ENCODE measurements at regions not wholly inside any gene's neighbourhood (a gene's known extent, or its start where the extent isn't known, plus 50 kb on each side); places are given as distances from the start of the nearest gene placed in this dataset.

- intact Hi-C loops (cut with micrococcal nuclease), result no loop called here
- Histone ChIP-seq H3K4me2 (replicated peaks; ENCODE audit: low read depth, low read length, poor library complexity, severe bottlenecking) (no peak overlapping the region), H3K79me2 (ENCODE audit: control insufficient read depth, insufficient read depth, low read length) (no peaks in the 10 kb centered on the region), H3K9me3 (ENCODE audit: control extremely low read depth in 1 of 3, control insufficient read depth in 2 of 3, insufficient read depth in 1 of 3, low read length in 2 of 3) (peaks cover 0 to 3% (median 0%) of the 10 kb centered on the region in 3 donors), H3K4me1 (ENCODE audit: control insufficient read depth in 2 of 2, insufficient read depth in 2 of 2, low read length in 2 of 2) (no peaks in the 10 kb centered on the region), H3K27me3 (replicated peaks in 1 of 4; ENCODE audit: control extremely low read depth in 1 of 4, control insufficient read depth in 3 of 4, insufficient read depth in 4 of 4, low read length in 3 of 4) (no peaks in the 10 kb centered on the region), H3K9ac (ENCODE audit: low read length) (no peak overlapping the region), H4K20me1 (ENCODE audit: control insufficient read depth, insufficient read depth, low read length, poor library complexity, severe bottlenecking) (no peaks in the 10 kb centered on the region), H2AFZ (ENCODE audit: insufficient read depth, low read depth, low read length, poor library complexity, severe bottlenecking) (no peak overlapping the region), H3K27ac (ENCODE audit: low read length in 2 of 2) (no peak overlapping the region), H3K36me3 (replicated peaks in 1 of 2; ENCODE audit: control extremely low read depth in 1 of 2, control insufficient read depth in 1 of 2, extremely low read depth in 1 of 2, insufficient read depth in 2 of 2, low read length in 1 of 2) (no peaks in the 10 kb centered on the region), H3K4me3 (ENCODE audit: control extremely low read depth in 1 of 5, extremely low read depth in 1 of 5, insufficient read depth in 1 of 5, low read depth in 2 of 5, low read length in 4 of 5) (no peak overlapping the region)
- POLR2A ChIA-PET, result no interaction called here
- H3K9me3 Mint-ChIP-seq (ENCODE audit: insufficient read depth), result peaks cover 2% of the 10 kb centered on the region
- peaks cover 11% of the 10 kb centered on the region for H3K27me3 Mint-ChIP-seq
- H3K27ac Mint-ChIP-seq, result no peak overlapping the region
- no peak for TF ChIP-seq EZH2 (IDR thresholded peaks at IDR 0.05; ENCODE audit: borderline replicate concordance, insufficient read depth, low read depth, low read length, poor library complexity, severe bottlenecking)
- TF ChIP-seq CTCF (IDR thresholded peaks at IDR 0.05), result no peak
- WGBS (ENCODE audit: insufficient coverage), result 80% methylated on average over 1 of the region's 3 CpGs
- no peak overlapping the region for H3K4me3 Mint-ChIP-seq
- CTCF ChIA-PET, result interaction anchor here (0.6 kb wide), 1 partner anchor 295 kb away, joined by 3 read pairs; no protein-coding TSS in a partner anchor
- DNase-seq, result no peak
- no peaks in the 10 kb centered on the region for H3K4me1 Mint-ChIP-seq
- no peak for ATAC-seq (ENCODE audit: low read depth)
Observed at GRCh38 chr2:167822690-167823465, 424.5 kb downstream of the STK39 start.

- CTCF ChIA-PET, result no interaction called here
- POLR2A ChIA-PET, result no interaction called here
- TF ChIP-seq CTCF (IDR thresholded peaks at IDR 0.05) (no peak), EZH2 (IDR thresholded peaks at IDR 0.05; ENCODE audit: borderline replicate concordance, insufficient read depth, low read depth, low read length, poor library complexity, severe bottlenecking) (no peak)
- H4K20me1 ChIP-seq (ENCODE audit: control insufficient read depth, insufficient read depth, low read length, poor library complexity, severe bottlenecking), result no peaks in the 10 kb centered on the region
- H2AFZ ChIP-seq (ENCODE audit: insufficient read depth, low read depth, low read length, poor library complexity, severe bottlenecking), result no peak overlapping the region
- Mint-ChIP-seq H3K9me3 (ENCODE audit: insufficient read depth) (peaks cover 2% of the 10 kb centered on the region), H3K4me3 (no peak overlapping the region), H3K4me1 (no peaks in the 10 kb centered on the region), H3K27ac (no peak overlapping the region), H3K27me3 (peaks cover 11% of the 10 kb centered on the region)
- no peaks in the 10 kb centered on the region for H3K9me3 ChIP-seq (ENCODE audit: control extremely low read depth in 1 of 3, control insufficient read depth in 2 of 3, insufficient read depth in 1 of 3, low read length in 2 of 3)
- no peak overlapping the region for H3K9ac ChIP-seq (ENCODE audit: low read length)
- no peak for DNase-seq
- intact Hi-C loops (cut with micrococcal nuclease), result no loop called here
- H3K4me2 ChIP-seq (replicated peaks; ENCODE audit: low read depth, low read length, poor library complexity, severe bottlenecking), result no peak overlapping the region
- H3K4me1 ChIP-seq (ENCODE audit: control insufficient read depth in 2 of 2, insufficient read depth in 2 of 2, low read length in 2 of 2), result no peaks in the 10 kb centered on the region
- ATAC-seq (ENCODE audit: low read depth), result no peak
- no peaks in the 10 kb centered on the region for H3K27me3 ChIP-seq (replicated peaks in 1 of 4; ENCODE audit: control extremely low read depth in 1 of 4, control insufficient read depth in 3 of 4, insufficient read depth in 4 of 4, low read length in 3 of 4)
- H3K4me3 ChIP-seq (ENCODE audit: control extremely low read depth in 1 of 5, extremely low read depth in 1 of 5, insufficient read depth in 1 of 5, low read depth in 2 of 5, low read length in 4 of 5), result no peak overlapping the region
- H3K27ac ChIP-seq (ENCODE audit: low read length in 2 of 2), result no peak overlapping the region
- no peaks in the 10 kb centered on the region for H3K36me3 ChIP-seq (replicated peaks in 1 of 2; ENCODE audit: control extremely low read depth in 1 of 2, control insufficient read depth in 1 of 2, extremely low read depth in 1 of 2, insufficient read depth in 2 of 2, low read length in 1 of 2)
- WGBS (ENCODE audit: insufficient coverage), result no CpG with 5 or more reads among the region's 4 CpGs
- H3K79me2 ChIP-seq (ENCODE audit: control insufficient read depth, insufficient read depth, low read length), result no peaks in the 10 kb centered on the region
Observed at GRCh38 chr2:167820488-167820887, 426.9 kb downstream of the STK39 start.
